Endothelial cell of umbilical vein (primary cell): ENCODE measurements at regions not wholly inside any gene's neighbourhood (a gene's known extent, or its start where the extent isn't known, plus 50 kb on each side); places are given as distances from the start of the nearest gene placed in this dataset.

Source experiments
- BruUV-seq: library from RNA; stranded (reverse); fragments of 400-500 nt; replicated peaks from 2 replicates; lab custom pipeline; 2021; lab: Mats Ljungman, UMichigan
- CTCF ChIA-PET: fragments of 300-600, 350-600 bp; sonication (Branson Sonifier 250); formaldehyde crosslinking; loops from one replicate; lab custom pipeline; 2021; ENCODE audit warnings: antibody characterized with exemption, inconsistent platforms; lab: Charles Lee
- POLR2A ChIA-PET: fragments of 300-600, 350-600 bp; sonication (Branson Sonifier 250); formaldehyde crosslinking; loops from one replicate; lab custom pipeline; 2021; ENCODE audit warnings: antibody characterized with exemption, inconsistent platforms; lab: Charles Lee
- DNase-seq: peaks from one replicate; pipeline ENCODE4 v3.0.0-alpha.2; 2011; ENCODE audit warnings: low read depth, low spot score
- FAIRE-seq: peaks from 2 replicates; lab custom pipeline; 2011; peaks lifted over from hg19 to GRCh38; lab: Jason Lieb, UNC
- H2AFZ ChIP-seq: 2 replicates; pipeline ENCODE4 v1.6.0; 2012; ENCODE audit warnings: low read depth, low read length, control low read depth, inconsistent platforms
- H3K27ac ChIP-seq: 2 replicates; pipeline ENCODE4 v1.5.1; 2011; ENCODE audit warnings: low read depth, mild to moderate bottlenecking, control low read depth, low read length, moderate library complexity; ENCODE audit not compliant: insufficient read depth
- H3K27me3 ChIP-seq, 2 experiments: 2 replicates each; pipeline versions ENCODE4 v1.6.0 to v1.6.1; 2011; ENCODE audit warnings: low read length in 2 of 2, mixed read lengths in 1 of 2; ENCODE audit not compliant: control insufficient read depth in 2 of 2, insufficient read depth in 2 of 2
- H3K36me3 ChIP-seq, 2 experiments: 2 replicates in 1 of 2; 3 replicates in 1 of 2; pipeline ENCODE4 v1.5.1; 2011; ENCODE audit warnings: low read length in 2 of 2, mild to moderate bottlenecking in 1 of 2, moderate library complexity in 1 of 2; ENCODE audit not compliant: control insufficient read depth in 2 of 2, insufficient read depth in 2 of 2; ENCODE audit errors: extremely low read depth in 1 of 2
- H3K4me1 ChIP-seq: 3 replicates; pipeline ENCODE4 v1.5.1; 2011; ENCODE audit warnings: mild to moderate bottlenecking, low read length; ENCODE audit not compliant: control insufficient read depth, insufficient read depth; ENCODE audit errors: extremely low read depth
- H3K4me2 ChIP-seq: 2 replicates; pipeline ENCODE4 v1.6.1; 2011; ENCODE audit warnings: low read length, control low read depth, mixed read lengths; ENCODE audit not compliant: insufficient read depth
- H3K4me3 ChIP-seq, 3 experiments: fragments of 200-600 bp in 1 of 3; sonication (generic), shearing (Covaris generic) in 1 of 3; replicated peaks in 1 of 3; 2 replicates each; pipeline ENCODE4 v1.5.1; 2011 to 2016; ENCODE audit warnings: control low read depth in 3 of 3, low read length in 3 of 3, mild to moderate bottlenecking in 2 of 3, inconsistent platforms in 1 of 3, low read depth in 1 of 3, moderate library complexity in 1 of 3; ENCODE audit not compliant: insufficient read depth in 1 of 3
- H3K79me2 ChIP-seq: 2 replicates; pipeline ENCODE4 v1.6.0; 2012; ENCODE audit warnings: low read length, inconsistent platforms; ENCODE audit not compliant: control insufficient read depth, insufficient read depth
- H3K9ac ChIP-seq: replicated peaks from 2 replicates; pipeline ENCODE3; 2011; ENCODE audit warnings: low read length, control low read depth; ENCODE audit not compliant: insufficient read depth; ENCODE audit errors: extremely low read depth
- H3K9me1 ChIP-seq: replicated peaks from 3 replicates; pipeline ENCODE4 v1.6.0; 2011; ENCODE audit warnings: mild to moderate bottlenecking, low read length; ENCODE audit not compliant: control insufficient read depth, insufficient read depth; ENCODE audit errors: extremely low read depth
- H3K9me3 ChIP-seq: replicated peaks from 2 replicates; pipeline ENCODE4 v1.5.1; 2012; ENCODE audit warnings: low read length, inconsistent platforms; ENCODE audit not compliant: control insufficient read depth, insufficient read depth
- H4K20me1 ChIP-seq: replicated peaks from 2 replicates; pipeline ENCODE3; 2011; ENCODE audit warnings: mild to moderate bottlenecking, low read length; ENCODE audit not compliant: control insufficient read depth, insufficient read depth; ENCODE audit errors: extremely low read depth
- EZH2 ChIP-seq: IDR thresholded peaks from 2 replicates; pipeline ENCODE4 v1.6.1; 2012; ENCODE audit warnings: borderline replicate concordance, low read depth, mild to moderate bottlenecking, moderate library complexity, low read length, inconsistent platforms; ENCODE audit not compliant: severe bottlenecking
- FOS ChIP-seq: IDR thresholded peaks from 2 replicates; pipeline ENCODE4 v1.6.1; 2011; ENCODE audit warnings: mild to moderate bottlenecking, low read length, moderate library complexity, borderline replicate concordance; ENCODE audit not compliant: insufficient read depth
- GATA2 ChIP-seq: IDR thresholded peaks from 2 replicates; pipeline ENCODE4 v1.7.0; 2011; ENCODE audit warnings: low read depth, mild to moderate bottlenecking, moderate library complexity, mixed read lengths, low read length; ENCODE audit not compliant: insufficient read length, insufficient read depth
- JUN ChIP-seq: IDR thresholded peaks from 2 replicates; pipeline ENCODE4 v1.6.1; 2011; ENCODE audit warnings: borderline replicate concordance, low read depth; ENCODE audit not compliant: insufficient read length, insufficient read depth
- MYC ChIP-seq: IDR thresholded peaks from one replicate; pipeline ENCODE4 v1.6.1; 2011; ENCODE audit warnings: mild to moderate bottlenecking, low read depth, low read length
- POLR2A ChIP-seq: IDR thresholded peaks from 2 replicates; pipeline ENCODE4 v1.6.1; 2012; ENCODE audit warnings: low read depth, mild to moderate bottlenecking, control low read depth, low read length
- POLR2AphosphoS5 ChIP-seq: IDR thresholded peaks from 2 replicates; pipeline ENCODE4 v1.6.1; 2012; ENCODE audit warnings: low read depth, mild to moderate bottlenecking, control low read depth, low read length, moderate library complexity; ENCODE audit not compliant: insufficient read depth
- dilution Hi-C: fragments of 300-500 bp; cut with MboI; formaldehyde crosslinking; loops from one replicate; pipeline ENCODE4 v1.15.0; 2019; ENCODE audit warnings: low sequenced_read_pairs; ENCODE audit not compliant: extremely low pct_ligation_motif_present
- intact Hi-C: fragments of 100-400 bp; cut with micrococcal nuclease; formaldehyde crosslinking; loops from one replicate; pipeline ENCODE4 v1.10.0; 2022
- TF ChIP-seq, protein P1 (sequence below): IDR thresholded peaks from 2 replicates; pipeline ENCODE4 v1.6.1; 2011; ENCODE audit not compliant: insufficient read depth, insufficient read length
- TF ChIP-seq, protein P2 (sequence below), 2 donors: IDR thresholded peaks; 1 replicate in 1 of 2; 2 replicates in 1 of 2; pipeline ENCODE4 v1.5.1; 2011; ENCODE audit warnings: low read length in 2 of 2, mild to moderate bottlenecking in 2 of 2, moderate library complexity in 2 of 2, control low read depth in 1 of 2, inconsistent platforms in 1 of 2, low read depth in 1 of 2; ENCODE audit not compliant: insufficient read depth in 1 of 2; ENCODE audit errors: extremely low read depth in 1 of 2

DNA sequence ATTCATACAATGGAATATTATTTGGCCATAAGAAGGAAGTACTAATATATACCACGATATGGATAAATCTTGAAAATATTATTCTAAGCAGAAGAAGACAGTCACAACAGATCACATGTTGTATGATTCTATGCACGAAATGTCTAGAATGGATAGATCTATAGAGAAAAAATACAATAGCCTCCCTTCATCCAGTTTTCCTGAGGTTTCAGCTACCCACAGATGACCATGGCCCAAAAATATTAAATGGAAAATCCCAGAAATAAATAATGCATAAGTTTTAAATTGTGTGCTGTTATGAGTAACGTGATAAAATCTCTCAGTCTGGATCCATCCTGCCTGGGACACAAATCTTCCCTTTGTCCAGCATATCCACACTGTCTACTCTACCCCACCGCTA is 162.2 kb upstream of the ST8SIA2 start:
- intact Hi-C loops (no loop called here), dilution Hi-C loops (no loop called here)
- no TSS peak for BruUV-seq

More for the DNA sequence above, 162.2 kb upstream of the ST8SIA2 start:
- DNase-seq (no peak), FAIRE-seq (no peak)
- Histone ChIP-seq H3K36me3 (no peaks in the 10 kb centered on the region), H3K9me1 (no peaks in the 10 kb centered on the region), H3K9ac (no peak overlapping the region), H3K4me1 (no peaks in the 10 kb centered on the region), H3K27ac (no peak overlapping the region), H3K9me3 (peaks cover 2% of the 10 kb centered on the region), H2AFZ (no peak overlapping the region), H3K4me2 (no peak overlapping the region), H3K79me2 (no peaks in the 10 kb centered on the region), H3K27me3 (no peaks in the 10 kb centered on the region), H4K20me1 (no peaks in the 10 kb centered on the region), H3K4me3 (no peak overlapping the region)
- POLR2A ChIA-PET: no interaction called here
- TF ChIP-seq POLR2A (no peak), JUN (no peak), POLR2AphosphoS5 (no peak), MYC (no peak), FOS (no peak), EZH2 (no peak), GATA2 (no peak)
- TF ChIP-seq, protein P1, sequence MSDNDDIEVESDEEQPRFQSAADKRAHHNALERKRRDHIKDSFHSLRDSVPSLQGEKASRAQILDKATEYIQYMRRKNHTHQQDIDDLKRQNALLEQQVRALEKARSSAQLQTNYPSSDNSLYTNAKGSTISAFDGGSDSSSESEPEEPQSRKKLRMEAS: no peak
- TF ChIP-seq, protein P2, sequence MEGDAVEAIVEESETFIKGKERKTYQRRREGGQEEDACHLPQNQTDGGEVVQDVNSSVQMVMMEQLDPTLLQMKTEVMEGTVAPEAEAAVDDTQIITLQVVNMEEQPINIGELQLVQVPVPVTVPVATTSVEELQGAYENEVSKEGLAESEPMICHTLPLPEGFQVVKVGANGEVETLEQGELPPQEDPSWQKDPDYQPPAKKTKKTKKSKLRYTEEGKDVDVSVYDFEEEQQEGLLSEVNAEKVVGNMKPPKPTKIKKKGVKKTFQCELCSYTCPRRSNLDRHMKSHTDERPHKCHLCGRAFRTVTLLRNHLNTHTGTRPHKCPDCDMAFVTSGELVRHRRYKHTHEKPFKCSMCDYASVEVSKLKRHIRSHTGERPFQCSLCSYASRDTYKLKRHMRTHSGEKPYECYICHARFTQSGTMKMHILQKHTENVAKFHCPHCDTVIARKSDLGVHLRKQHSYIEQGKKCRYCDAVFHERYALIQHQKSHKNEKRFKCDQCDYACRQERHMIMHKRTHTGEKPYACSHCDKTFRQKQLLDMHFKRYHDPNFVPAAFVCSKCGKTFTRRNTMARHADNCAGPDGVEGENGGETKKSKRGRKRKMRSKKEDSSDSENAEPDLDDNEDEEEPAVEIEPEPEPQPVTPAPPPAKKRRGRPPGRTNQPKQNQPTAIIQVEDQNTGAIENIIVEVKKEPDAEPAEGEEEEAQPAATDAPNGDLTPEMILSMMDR (IDR thresholded peaks at IDR 0.05; ENCODE audit: extremely low read depth in 1 of 2, insufficient read depth in 1 of 2, low read depth in 1 of 2, low read length in 2 of 2): no peak
- CTCF ChIA-PET: no interaction called here
